ENCODE measurements at regions not wholly inside any gene's neighbourhood (a gene's known extent, or its start where the extent isn't known, plus 50 kb on each side); places are given as distances from the start of the nearest gene placed in this dataset.

DNA sequence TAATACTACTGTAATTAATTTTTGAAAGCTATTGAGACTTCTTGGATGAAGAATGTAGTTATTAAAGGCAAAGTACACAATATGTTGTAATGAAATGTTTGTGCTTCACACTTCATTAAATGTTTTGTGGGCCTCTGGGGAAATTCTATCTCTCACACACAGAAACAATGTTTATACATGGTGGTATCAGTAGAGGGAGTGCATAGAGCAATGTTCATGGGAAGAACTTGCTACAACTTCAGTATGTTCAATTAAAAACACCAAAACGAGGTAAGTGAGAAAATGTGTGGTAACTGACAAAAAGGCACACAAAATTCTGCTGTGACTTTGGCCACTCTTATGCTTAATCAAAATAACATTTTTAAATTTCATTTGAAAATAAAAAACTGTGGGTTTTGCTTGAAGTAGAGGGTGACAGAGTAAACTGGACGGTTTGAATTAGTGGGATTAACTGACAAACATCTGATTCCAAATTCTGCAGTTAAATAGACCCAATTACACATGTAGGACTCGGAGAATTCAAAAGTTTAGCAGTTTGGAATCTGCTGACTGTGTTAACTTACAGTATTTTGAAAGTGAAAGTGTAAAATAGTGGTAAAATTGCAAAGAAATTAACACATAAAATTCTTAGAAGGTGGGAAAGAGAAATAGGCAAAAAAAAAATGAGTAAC is 111.4 kb upstream of the TTC29 start:
- DNase-seq = peak; percentile 20

DNA sequence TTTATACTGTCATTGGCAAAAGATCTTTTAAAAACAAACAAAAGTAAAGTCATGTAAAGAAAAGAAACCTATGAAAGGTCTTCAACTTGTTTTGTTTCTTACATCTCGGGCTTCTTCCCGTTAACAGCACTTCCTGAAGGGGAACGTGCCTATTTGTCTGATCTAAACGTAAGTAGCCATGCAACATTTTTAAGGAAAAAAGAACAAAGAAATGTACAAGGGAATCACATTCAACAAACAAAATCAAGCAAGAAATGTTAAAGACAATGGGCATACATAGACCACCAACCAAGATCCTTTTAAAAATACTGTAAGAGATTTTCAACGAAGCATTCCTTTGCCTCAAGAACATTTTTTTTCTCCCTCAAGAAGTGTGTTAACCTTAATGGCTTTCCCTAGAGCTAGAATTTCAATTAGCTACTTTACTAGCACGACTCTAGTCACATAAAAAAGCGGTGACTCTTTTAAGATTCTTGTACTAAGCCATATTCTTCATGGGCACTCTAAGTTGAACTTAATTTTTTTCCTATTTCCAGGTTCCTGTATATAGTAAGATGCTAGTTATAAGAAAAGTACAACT is 112.0 kb upstream of the TTC29 start:
- DNase-seq = no peak

DNA sequence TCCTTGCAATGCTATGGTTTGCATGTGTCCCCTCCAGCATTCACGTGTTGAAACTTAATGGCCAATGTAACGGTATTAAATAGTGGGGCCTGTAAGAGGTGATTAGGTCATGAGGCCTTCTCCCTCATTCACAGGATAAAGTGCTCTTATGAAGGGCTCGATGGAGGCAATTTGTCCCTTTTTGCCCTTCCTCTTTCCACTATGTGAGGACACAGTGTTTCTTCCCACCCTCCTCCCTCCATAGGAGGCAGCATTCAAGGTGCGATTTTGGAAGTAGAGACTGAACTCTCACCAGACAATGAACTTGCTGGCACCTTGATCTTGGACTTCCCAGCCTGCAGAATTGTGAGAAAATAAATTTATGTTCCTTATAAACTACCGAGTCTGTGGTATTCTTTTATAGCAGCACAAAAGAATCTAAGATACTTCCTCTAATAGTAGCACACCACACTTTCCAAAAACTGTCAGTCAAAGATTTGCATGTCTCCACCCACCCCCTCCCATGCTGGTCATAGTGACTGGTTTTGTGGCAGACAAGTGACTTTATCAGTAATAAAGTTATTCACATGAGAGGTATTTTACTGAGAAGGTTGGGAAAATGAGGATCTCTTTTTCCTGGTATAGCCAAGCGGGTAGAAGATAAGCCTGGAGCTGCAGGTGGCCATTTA is 113.5 kb upstream of the TTC29 start:
- peak; percentile 1 for DNase-seq

DNA sequence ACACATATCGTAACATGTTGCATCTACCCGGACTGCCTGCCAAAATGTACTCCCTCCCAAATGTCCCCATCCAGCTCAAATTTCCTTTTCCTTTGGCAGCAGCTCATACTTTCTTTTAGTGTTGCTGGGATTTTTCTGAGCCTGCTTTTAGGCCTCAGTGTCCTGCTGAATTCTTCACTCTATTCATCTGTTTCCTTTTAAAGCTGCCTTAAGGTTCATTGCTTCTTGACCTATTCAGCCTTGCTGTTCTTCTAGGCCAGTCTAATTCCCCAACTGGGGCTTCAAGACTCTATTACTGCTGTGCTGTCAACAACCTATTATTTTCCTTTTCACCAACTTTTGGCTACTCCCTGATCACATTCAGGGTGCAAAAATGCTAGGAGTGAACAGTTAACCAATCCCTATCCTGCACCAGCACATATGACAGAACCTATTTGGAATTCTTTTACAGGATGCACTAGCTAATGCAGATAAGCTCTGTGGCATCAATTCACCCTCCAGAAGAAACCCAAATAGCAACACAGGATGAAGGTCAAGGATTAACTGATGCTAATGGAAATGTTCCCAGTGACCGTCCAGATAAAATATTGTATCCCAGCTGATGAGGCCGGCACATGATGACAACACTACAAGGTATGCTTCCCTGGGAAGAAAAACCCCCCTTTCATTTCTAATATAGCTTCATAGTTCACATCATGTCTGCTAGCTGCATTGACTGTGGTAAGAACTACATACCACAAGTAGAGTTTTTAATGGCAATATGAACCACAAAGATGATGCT is 114.7 kb upstream of the TTC29 start:
- DNase-seq = no peak

DNA sequence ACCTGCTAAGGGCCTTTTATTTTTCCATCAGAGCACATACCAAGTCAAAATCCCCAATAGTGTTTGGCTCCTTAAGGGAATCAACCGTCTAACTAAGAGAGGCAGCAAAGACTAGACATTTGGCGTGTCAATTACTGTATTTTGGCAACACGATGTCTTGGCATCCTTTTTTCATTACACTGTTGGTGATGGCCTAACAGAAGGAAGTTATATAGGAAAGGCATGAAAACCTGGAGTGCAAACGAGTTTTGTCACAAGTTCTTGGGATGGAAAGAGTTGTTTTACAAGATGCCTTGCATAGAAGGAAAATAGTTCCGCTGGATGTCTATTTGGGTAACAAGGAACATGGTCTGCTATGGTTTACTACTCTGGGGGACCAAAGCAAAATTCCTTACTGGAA is 119.2 kb upstream of the TTC29 start:
- no peak for DNase-seq

DNA sequence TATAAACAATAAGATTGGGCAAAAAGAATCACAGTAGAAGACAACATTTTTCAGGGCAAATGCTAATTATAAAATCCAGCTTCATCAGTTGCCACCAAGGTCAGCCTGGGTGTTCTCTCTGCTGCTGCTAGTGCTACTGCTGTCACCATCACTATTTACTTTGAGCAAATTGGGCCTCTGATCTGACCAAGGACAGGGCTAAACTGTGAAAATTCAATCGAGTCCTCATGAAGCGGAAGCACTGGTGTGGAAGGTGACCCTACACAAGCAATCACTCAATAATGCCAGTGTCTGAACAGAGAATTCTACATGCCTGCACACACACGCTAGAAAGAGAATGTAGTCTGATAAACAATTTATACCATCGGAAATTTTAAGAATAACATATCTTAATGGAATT is 122.9 kb upstream of the TTC29 start:
- no peak for DNase-seq

DNA sequence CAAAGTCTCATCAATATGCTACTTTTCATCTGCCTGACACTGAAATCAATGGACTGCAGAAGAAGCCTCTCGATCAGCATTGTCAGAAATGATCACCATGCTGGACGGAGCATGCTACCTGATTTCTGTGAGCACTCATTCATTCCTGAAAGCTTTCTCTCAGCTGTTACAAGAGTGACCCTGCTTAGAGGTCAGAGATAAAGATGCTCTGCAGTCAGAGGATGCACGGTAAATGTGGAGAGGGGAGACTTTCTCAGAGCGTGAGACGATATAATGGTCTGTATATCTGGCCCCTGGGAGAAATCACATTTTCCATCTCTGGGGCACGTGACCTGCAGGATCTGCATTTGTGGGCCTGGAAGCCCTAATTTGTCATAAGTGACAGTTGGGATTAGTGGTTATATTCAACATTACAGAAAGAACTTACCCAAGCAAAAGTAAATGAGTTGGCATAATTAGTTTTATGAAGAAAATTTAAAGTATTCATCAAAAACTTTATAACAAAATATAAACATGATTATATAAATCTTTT is 125.6 kb upstream of the TTC29 start:
- DNase-seq = no peak

DNA sequence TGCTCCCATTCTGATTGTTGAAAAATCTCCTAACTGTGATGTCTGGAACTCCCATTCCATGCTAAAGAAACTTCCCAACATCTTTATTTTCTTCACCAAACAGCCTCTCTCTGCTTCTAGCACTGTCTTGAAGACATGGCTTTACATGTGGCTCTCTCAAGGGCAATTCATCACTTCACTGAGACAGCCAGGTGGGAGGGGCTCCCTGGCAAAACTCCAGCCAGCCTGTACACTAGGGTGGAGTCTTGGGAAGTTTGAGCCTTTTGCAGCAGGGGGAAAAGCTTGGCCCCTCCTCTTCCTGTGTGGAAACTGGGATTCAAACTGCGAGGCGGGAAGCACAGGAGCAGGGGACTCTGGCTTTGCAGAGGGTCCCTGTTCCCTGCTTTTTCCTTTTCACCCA is 130.5 kb upstream of the TTC29 start:
- DNase-seq = no peak

DNA sequence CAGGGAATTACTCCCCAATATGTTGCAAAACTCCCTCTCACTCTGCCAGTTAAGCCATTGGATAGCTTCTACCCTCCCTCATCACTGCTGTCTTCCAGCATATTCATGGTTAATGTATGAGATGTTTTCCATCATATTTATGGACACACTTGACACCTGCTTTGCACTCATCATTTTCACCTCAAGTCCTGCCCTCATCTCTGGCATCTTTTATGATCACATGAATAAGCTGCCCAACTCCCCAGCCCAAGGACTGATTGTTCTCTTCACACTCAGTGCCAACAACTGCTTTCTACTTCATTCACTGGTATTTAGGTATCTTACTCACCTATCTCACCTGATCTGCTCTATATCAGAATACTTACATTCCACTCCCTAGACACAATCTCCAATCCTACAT is 131.1 kb upstream of the TTC29 start:
- DNase-seq = no peak

DNA sequence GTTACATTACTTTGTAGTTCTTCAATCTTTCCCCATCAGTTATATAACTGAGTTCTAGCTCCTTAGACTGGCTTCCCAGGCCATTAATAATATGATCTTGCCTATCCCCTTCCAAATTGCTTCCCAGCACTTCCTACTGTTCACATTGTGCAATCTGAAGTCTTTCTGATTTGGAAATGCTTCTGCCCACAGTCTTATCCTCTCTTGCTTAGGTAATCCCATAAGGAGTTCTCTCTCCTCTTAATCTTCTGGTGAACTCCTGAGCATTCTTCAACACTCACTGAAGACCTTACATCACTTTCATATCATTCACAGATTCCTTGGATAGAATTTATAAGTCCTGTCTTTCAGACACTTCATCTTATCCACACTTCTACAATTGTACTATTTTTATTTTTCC is 132.7 kb upstream of the TTC29 start:
- no peak for DNase-seq

DNA sequence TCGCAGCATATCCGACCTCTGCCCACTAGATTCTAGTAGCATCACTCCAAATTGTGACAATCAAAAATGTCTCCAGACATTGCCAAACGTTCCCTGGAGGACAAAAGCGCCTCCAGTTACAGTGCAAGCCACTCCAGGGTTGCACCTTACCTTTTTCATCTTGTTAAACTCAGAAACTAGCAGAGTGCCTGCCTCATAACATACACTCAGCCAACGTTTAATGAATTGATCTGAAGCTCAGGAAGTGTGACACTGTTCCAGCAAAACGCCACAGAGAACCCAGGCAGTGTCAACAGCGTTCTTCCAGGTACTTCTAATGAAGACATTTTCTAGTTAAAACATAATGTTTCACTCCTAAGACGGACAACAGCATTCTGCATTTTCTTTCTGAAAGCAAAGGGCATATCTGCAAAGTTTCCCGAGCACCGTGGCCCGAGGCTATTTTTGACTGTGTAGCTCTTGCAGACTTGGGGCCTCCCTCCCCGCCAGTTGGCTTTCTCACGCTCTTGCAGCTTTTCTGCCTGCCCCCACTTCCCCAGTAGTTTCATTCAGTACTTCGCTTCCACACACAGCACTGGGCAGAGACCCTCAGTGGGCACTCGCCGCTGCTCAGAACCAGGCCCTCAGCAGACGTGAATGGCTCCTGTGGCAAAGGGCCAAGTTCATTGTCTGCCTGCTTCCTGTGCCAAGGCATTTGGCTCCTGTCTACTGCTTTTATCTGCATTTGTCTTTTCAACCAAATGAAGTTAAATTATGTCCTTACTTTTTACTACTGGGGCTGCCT is 133.4 kb upstream of the TTC29 start:
- DNase-seq = no peak

DNA sequence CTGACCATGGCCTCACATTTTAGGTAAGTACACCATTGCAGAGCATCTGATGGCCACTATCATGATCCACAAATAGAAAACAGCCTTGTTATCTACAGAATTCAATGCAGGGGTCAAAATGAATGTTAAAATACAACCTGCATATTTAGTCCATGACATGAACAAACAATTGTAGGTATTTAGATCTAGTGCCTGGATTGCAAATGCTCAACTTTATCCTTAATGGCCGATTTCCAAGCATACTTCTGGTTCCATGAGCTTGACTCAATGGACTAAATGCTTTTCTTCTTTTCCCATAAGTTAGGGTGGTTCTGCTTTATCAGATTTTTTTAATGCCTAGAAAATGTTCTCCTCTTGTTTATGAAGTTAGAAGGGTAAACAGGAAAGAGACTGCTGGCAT is 139.2 kb upstream of the TTC29 start:
- DNase-seq = no peak

DNA sequence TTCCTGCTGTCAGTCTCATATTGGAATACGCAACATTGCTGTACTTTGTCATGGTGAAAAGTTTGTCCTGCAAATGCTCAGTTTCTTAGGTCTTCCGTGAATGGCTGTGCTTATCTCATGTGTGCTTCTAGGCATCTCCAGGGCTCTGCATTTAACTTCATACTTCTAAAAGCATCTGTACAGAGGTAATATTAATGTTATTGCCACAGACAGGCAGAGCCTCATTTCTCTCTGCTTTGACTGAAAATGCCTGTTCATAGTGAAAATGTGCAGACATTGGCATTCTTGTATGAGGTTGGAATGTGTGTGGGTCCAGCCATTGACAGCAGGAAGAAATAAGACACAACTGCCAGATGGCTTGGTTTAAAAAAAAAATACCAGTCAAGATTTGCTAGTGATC is 140.1 kb upstream of the TTC29 start:
- DNase-seq = no peak

DNA sequence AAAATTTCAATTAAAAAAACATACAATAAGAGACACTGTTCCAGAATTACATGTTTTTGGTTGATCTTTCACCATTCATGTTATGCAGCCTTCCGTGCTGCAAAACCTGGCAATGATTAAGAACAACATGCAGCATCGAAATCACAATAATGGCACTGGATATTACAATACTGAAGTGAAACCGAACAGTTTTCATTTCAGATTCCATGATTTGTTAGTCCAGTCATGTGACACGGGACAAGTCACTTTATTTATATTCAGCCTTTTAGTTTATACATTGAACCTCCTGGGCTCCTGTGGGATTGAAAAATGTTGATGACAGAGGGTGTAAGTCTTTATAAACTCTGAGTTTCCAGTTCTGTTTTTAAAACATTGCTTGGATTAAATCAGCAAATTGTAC is 142.5 kb upstream of the TTC29 start:
- no peak for DNase-seq

DNA sequence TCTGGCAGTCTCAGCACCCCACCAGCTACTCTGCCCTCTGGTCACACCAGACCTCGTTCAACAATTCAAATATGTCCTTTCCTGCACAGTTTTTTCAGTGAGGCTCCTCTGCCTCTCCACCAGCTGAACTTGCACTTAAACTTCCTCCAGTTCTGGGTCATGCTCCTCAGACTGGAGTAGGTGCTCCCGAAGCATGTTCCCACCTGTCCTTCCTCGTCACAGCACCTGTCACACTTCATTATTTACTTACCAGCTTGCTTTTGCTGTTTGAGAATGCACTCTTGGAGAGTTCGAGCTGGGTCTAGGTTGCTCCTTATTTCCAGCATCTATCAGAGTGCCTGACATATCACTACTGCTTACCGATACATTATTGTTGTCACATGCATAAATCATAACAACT is 144.8 kb upstream of the TTC29 start:
- DNase-seq = no peak

DNA sequence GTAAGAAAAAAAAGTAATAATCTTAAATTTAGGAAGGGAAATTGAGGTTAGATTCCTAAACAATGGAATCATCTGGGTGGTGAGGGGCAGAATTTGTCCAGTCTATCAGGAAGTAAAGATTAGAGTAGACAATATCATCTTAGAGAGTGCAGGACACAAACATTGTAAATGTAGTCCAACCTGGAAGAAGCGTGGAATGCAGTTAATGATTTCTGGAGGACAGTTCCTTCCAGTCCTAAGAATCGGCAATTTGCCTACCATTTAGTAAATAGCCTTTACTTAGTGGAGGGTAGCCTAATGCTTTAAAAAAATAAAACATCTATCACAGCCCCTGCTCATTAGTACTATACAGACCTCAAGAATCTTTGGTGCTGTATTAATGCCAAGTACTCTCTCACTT is 147.5 kb upstream of the TTC29 start:
- DNase-seq = no peak

DNA sequence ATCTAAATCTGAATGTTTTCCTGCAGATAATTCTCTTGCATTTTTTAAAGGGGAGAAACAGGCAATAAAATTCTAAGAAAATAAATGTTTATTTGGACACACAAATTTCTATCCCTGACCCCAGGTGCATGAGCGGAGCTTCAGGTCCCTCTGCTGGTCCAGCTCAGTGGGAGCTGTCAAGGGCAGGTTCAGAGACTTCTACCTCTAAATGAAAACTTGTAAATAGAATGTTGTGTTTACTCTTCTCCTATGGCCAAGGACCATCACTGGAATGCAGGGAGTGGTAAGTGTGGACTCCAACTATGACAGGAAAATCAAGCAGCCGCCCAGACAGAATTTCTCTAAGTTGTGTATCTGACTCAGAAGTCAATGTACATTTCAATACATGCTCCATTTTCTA is 148.6 kb upstream of the TTC29 start:
- no peak for DNase-seq

DNA sequence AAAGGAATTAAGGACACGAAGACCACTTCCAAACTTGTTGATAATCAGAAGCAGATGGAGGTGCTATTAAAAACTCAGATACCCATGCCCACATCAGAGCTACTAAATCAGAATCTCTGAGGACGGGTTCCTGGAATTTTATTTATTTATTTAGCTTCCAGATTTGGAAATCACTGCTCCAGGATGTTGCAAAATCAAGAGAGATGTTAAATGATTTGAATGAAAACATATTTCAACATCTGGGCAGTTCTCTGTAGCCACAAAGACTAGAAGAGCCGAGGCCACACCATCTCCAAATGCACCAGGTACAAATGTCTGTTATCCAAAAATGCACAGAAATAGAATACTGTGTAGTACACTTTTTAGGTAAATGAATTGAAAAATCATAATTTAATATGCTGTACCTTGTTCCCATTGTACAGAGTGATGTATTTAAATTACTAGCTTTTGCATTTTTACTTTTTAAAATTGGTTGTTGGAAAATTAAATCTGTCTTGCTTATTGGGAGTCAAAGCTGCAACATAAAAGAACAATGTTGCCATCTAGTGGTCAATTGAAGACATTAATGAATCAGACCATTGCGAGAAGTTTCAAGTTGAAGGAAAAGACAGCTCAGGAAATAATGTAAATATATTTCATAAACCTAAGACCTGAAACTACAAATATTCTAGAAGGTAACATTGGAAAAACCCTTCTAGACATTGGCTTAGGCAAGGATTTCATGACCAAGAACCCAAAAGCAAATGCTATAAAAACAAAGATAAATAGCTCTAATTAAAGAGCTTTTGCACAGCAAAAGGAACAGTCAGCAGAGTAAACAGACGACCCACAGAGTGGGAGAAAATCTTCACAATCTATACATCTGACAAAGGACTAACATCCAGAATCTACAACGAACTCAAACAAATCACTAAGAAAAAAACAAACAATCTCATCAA is 151.3 kb upstream of the TTC29 start:
- DNase-seq = peak; percentile 39

DNA sequence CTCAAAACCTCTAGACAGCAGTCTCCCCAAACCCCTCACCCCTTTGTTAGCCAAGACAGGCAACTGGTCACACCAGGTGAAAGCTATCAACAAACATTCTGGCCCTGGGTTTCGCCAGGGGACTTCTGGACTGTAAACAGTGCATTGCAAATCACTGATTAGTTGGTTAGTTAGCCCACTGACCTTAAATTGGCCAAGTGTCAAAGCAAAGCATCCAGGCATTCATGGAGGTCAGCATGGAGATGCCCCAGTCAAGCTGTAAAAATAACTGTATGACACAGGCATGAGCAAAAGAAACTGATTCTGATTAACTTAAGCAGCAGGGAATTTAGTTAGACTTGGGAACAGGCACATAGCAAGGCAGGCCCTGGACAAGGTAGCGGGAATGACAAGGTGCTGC is 156.0 kb upstream of the TTC29 start:
- no peak for DNase-seq

DNA sequence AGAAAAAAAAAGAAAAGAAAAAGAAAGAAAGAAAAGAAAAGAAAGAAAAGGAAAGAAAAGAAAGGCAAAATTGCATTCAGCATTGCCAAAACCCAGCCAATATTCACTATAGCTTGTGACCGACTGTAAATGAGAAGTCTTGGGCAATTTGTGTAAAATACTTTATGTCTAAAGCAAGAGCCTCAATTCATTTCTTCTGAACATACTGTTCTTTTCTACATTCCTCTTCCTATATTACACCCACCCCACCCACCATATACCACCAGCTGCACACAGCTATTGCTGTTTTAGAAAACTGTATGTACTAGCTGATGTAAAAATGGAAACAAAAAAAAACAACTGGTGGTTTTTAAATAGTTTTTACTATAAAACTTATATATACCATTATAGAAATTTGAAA is 156.9 kb upstream of the TTC29 start:
- DNase-seq = no peak

DNA sequence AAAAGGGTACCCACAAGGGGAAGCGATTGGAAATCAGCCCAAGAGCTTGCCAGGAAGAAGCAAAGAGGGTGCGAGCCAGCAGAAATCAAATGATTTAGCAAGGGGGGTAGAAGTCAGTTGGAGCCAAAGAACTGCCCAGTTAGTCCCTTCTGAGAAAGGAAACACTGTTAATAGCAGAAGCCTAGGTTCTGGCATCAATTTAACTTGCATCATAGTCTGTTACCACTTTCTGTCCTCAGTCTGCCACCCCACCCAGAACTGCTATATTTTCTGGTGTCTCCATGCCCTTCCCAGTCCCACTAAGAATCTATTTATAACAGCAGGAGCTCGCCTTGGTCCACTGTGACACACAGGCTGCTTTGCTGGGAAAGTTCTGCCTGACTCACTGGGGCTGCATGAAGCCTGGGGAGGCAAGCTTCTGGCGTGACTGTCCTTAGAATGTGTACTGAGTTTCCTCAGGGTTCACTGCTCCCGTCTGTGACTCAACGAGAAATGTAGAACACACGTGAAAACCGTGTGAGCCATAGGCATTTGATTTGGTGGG is 157.8 kb upstream of the TTC29 start:
- DNase-seq = no peak
